Keratinocyte (primary cell): ENCODE measurements at regions not wholly inside any gene's neighbourhood (a gene's known extent, or its start where the extent isn't known, plus 50 kb on each side); places are given as distances from the start of the nearest gene placed in this dataset.

ENCODE experiments used
- CTCF ChIP-seq, 3 experiments: IDR thresholded peaks in 1 of 3; conservative IDR thresholded peaks in 1 of 3; optimal IDR thresholded peaks in 1 of 3; 2 replicates in 2 of 3; 3 replicates in 1 of 3; pipeline versions ENCODE3 to v1.5.1; 2011; ENCODE audit warnings: low read length in 3 of 3, mild to moderate bottlenecking in 3 of 3, moderate library complexity in 2 of 3, control low read depth in 1 of 3, inconsistent platforms in 1 of 3; ENCODE audit not compliant: insufficient read depth in 2 of 3; ENCODE audit errors: extremely low read depth in 1 of 3
- EZH2 ChIP-seq: IDR thresholded peaks from one replicate; pipeline ENCODE4 v1.6.1; 2012; ENCODE audit warnings: inconsistent platforms, mild to moderate bottlenecking, low read length, moderate library complexity

DNA sequence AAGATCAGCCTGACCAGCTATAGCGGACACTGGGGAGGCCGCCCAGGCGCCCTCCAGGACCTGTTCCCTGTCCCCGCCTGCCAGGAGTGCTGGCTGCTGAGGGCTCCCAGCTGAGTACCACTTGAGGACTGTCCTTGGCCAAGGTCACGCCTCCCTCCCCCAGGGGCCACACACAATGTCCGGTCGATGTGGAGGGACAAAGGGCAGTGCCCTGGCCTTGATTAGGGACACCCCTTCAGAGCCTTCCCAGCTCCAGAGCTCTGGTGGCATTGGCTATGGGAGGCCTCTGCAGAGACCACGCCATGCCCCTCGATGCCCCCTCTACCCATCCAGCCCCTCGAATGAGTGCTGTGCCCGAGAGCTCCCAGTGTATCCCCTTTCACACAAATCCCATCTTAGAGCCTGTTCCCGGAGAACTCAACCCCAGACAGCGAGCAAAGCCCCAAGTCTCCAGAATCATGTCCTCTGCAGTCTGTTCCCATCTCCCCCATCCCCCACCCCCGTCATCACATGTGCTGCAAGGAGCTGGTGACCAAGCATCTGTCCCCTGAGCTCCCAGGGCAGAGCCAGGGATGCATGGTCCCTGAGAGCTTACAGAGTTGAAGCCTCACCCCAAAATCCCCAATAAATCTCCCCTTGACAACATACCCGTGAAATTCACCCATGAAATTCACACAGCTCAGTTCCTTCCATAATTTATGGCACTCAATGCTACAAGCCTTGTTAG is 158.9 kb downstream of the NUP210 start:
- TF ChIP-seq CTCF (optimal IDR thresholded peaks at IDR 0.05 in 1 of 3, IDR thresholded peaks at IDR 0.05 in 1 of 3, conservative IDR thresholded peaks at IDR 0.05 in 1 of 3; ENCODE audit: extremely low read depth in 1 of 3, insufficient read depth in 2 of 3, low read length in 3 of 3) = no peak
- TF ChIP-seq EZH2 = no peak
